ENCODE measurements at regions not wholly inside any gene's neighbourhood (a gene's known extent, or its start where the extent isn't known, plus 50 kb on each side); places are given as distances from the start of the nearest gene placed in this dataset.

DNA sequence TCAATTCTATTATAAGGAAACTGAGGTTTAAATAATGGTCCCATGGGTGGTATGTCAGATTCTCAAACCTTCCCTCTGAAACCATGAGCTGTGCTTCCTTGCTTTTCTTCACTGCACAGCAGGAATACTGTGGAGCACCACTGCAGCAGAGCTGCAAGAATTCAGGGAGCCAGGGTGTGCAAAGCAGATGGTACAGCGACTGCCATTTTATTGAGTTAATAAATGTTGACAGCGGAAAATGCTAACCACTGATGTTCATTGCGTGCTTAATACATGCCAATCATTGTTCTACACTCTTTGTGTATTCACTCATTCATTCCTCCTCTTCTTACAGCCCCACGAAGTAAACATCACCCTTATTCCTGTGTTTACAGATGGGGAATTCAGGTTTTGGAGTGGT is 152.2 kb upstream of the THSD7B start:
- Histone ChIP-seq H3K27ac (ENCODE audit: control insufficient read depth, insufficient read depth, low read length) (no peak overlapping the region), H3K4me3 (ENCODE audit: control insufficient read depth in 2 of 3, extremely low read depth in 1 of 3, insufficient read depth in 2 of 3, low read depth in 1 of 3, low read length in 3 of 3) (no peak overlapping the region), H3K79me2 (ENCODE audit: control insufficient read depth, insufficient read depth, low read length) (no peaks in the 10 kb centered on the region), H3K36me3 (ENCODE audit: control insufficient read depth in 2 of 2, extremely low read depth in 1 of 2, insufficient read depth in 2 of 2, low read length in 2 of 2) (no peaks in the 10 kb centered on the region), H3K9me3 (ENCODE audit: control insufficient read depth, low read depth, low read length) (no peaks in the 10 kb centered on the region), H3K27me3 (ENCODE audit: control insufficient read depth, extremely low read depth, insufficient read depth, low read length) (no peaks in the 10 kb centered on the region), H3K4me1 (ENCODE audit: control insufficient read depth, extremely low read depth, insufficient read depth, low read length) (no peaks in the 10 kb centered on the region), H2AFZ (ENCODE audit: control insufficient read depth, low read length) (no peak overlapping the region), H3K9me1 (ENCODE audit: control insufficient read depth, extremely low read depth, insufficient read depth, low read length) (no peaks in the 10 kb centered on the region), H3K9ac (ENCODE audit: control insufficient read depth, extremely low read depth, insufficient read depth, low read length) (no peak overlapping the region), H4K20me1 (ENCODE audit: control insufficient read depth, extremely low read depth, insufficient read depth, low read length) (no peaks in the 10 kb centered on the region), H3K4me2 (ENCODE audit: control insufficient read depth, extremely low read depth, insufficient read depth, low read depth, low read length) (no peak overlapping the region)
- FAIRE-seq (no peak), DNase-seq (ENCODE audit: low read depth, low spot score) (no peak)
- dilution Hi-C loops (cut with MboI; ENCODE audit: extremely low pct_ligation_motif_present, low sequenced_read_pairs) = no loop called here
- TF ChIP-seq EZH2 (IDR thresholded peaks at IDR 0.05; ENCODE audit: low read length) = no peak
- TF ChIP-seq, protein P1, sequence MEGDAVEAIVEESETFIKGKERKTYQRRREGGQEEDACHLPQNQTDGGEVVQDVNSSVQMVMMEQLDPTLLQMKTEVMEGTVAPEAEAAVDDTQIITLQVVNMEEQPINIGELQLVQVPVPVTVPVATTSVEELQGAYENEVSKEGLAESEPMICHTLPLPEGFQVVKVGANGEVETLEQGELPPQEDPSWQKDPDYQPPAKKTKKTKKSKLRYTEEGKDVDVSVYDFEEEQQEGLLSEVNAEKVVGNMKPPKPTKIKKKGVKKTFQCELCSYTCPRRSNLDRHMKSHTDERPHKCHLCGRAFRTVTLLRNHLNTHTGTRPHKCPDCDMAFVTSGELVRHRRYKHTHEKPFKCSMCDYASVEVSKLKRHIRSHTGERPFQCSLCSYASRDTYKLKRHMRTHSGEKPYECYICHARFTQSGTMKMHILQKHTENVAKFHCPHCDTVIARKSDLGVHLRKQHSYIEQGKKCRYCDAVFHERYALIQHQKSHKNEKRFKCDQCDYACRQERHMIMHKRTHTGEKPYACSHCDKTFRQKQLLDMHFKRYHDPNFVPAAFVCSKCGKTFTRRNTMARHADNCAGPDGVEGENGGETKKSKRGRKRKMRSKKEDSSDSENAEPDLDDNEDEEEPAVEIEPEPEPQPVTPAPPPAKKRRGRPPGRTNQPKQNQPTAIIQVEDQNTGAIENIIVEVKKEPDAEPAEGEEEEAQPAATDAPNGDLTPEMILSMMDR (optimal IDR thresholded peaks at IDR 0.05 in 1 of 3, IDR thresholded peaks at IDR 0.05 in 1 of 3, conservative IDR thresholded peaks at IDR 0.05 in 1 of 3; ENCODE audit: extremely low read depth in 1 of 3, insufficient read depth in 2 of 3, low read length in 3 of 3) = no peak

DNA sequence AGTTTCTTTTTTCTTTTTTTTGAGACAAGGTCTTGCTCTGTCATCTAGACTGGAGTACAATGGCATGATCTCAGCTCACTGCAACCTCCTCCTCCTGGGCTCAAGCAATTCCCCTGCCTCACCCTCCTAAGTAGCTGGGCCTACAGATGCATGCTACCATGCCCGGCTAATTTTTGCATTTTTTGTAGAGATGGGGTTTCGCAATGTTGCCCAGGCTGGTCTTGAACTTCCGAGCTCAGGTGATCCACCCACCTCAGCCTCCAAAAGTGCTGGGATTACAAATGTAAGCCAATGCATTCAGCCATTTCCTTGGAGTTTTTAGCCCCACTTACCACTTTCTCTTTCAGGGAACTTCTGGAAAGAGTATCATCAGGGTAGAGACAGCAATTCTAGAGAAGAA is 153.3 kb upstream of the THSD7B start:
- Histone ChIP-seq H2AFZ (ENCODE audit: control insufficient read depth, low read length) (no peak overlapping the region), H3K79me2 (ENCODE audit: control insufficient read depth, insufficient read depth, low read length) (no peaks in the 10 kb centered on the region), H4K20me1 (ENCODE audit: control insufficient read depth, extremely low read depth, insufficient read depth, low read length) (no peaks in the 10 kb centered on the region), H3K27me3 (ENCODE audit: control insufficient read depth, extremely low read depth, insufficient read depth, low read length) (no peaks in the 10 kb centered on the region), H3K9me1 (ENCODE audit: control insufficient read depth, extremely low read depth, insufficient read depth, low read length) (no peaks in the 10 kb centered on the region), H3K9me3 (ENCODE audit: control insufficient read depth, low read depth, low read length) (no peaks in the 10 kb centered on the region), H3K9ac (ENCODE audit: control insufficient read depth, extremely low read depth, insufficient read depth, low read length) (no peak overlapping the region), H3K27ac (ENCODE audit: control insufficient read depth, insufficient read depth, low read length) (no peak overlapping the region), H3K4me3 (ENCODE audit: control insufficient read depth in 2 of 3, extremely low read depth in 1 of 3, insufficient read depth in 2 of 3, low read depth in 1 of 3, low read length in 3 of 3) (no peak overlapping the region), H3K4me1 (ENCODE audit: control insufficient read depth, extremely low read depth, insufficient read depth, low read length) (no peaks in the 10 kb centered on the region), H3K36me3 (ENCODE audit: control insufficient read depth in 2 of 2, extremely low read depth in 1 of 2, insufficient read depth in 2 of 2, low read length in 2 of 2) (no peaks in the 10 kb centered on the region), H3K4me2 (ENCODE audit: control insufficient read depth, extremely low read depth, insufficient read depth, low read depth, low read length) (no peak overlapping the region)
- FAIRE-seq (no peak), DNase-seq (ENCODE audit: low read depth, low spot score) (no peak)
- TF ChIP-seq, protein P1 (optimal IDR thresholded peaks at IDR 0.05 in 1 of 3, IDR thresholded peaks at IDR 0.05 in 1 of 3, conservative IDR thresholded peaks at IDR 0.05 in 1 of 3; ENCODE audit: extremely low read depth in 1 of 3, insufficient read depth in 2 of 3, low read length in 3 of 3) = no peak
- no peak for TF ChIP-seq EZH2 (IDR thresholded peaks at IDR 0.05; ENCODE audit: low read length)
- dilution Hi-C loops (cut with MboI; ENCODE audit: extremely low pct_ligation_motif_present, low sequenced_read_pairs) = no loop called here

Measured in keratinocyte (primary cell).